ENCODE measurements at regions not wholly inside any gene's neighbourhood (a gene's known extent, or its start where the extent isn't known, plus 50 kb on each side); places are given as distances from the start of the nearest gene placed in this dataset.

GRCh38 chr5:57989378-57989777 is 470.5 kb downstream of the PLK2 start:
- Mint-ChIP-seq H3K4me1 (peaks cover 21% of the 10 kb centered on the region), H3K9me3 (no peaks in the 10 kb centered on the region), H3K4me3 (no peak overlapping the region)

GRCh38 chr5:57988813-57989212 is 471.1 kb downstream of the PLK2 start:
- H4K20me1 ChIP-seq (ENCODE audit: low read depth): no peaks in the 10 kb centered on the region
- Mint-ChIP-seq H3K27me3 (ENCODE audit: insufficient read depth, low read depth) (no peaks in the 10 kb centered on the region), H3K27ac (no peak overlapping the region), H3K4me1 (peaks cover 21% of the 10 kb centered on the region), H3K4me3 (no peak overlapping the region), H3K36me3 (no peaks in the 10 kb centered on the region), H3K9me3 (no peaks in the 10 kb centered on the region)
- H3K79me2 ChIP-seq (ENCODE audit: low read depth): no peaks in the 10 kb centered on the region
- no peaks in the 10 kb centered on the region for H3K4me1 ChIP-seq
- H3K9ac ChIP-seq: no peak overlapping the region
- no peak for DNase-seq (ENCODE audit: low spot score)
- no peak overlapping the region for H3K4me2 ChIP-seq
- H3K4me3 ChIP-seq: no peak overlapping the region
- no peak for TF ChIP-seq EZH2phosphoT487 (IDR thresholded peaks at IDR 0.05)
- TF ChIP-seq CTCF (IDR thresholded peaks at IDR 0.05): no peak
- TF ChIP-seq EZH2 (IDR thresholded peaks at IDR 0.05): no peak
- no peaks in the 10 kb centered on the region for H3K36me3 ChIP-seq
- H3K27ac ChIP-seq: no peak overlapping the region
- no peak overlapping the region for H2AFZ ChIP-seq (replicated peaks)
- H3K27me3 ChIP-seq: no peaks in the 10 kb centered on the region
- no peaks in the 10 kb centered on the region for H3K9me3 ChIP-seq (ENCODE audit: low read depth)
- H3F3A ChIP-seq (ENCODE audit: low read depth): no peaks in the 10 kb centered on the region

More at GRCh38 chr5:57989378-57989777, 470.5 kb downstream of the PLK2 start:
- no peaks in the 10 kb centered on the region for H3K27me3 Mint-ChIP-seq (ENCODE audit: insufficient read depth, low read depth)
- H2AFZ ChIP-seq (replicated peaks): no peak overlapping the region
- no peaks in the 10 kb centered on the region for H3K4me1 ChIP-seq
- no peaks in the 10 kb centered on the region for H3F3A ChIP-seq (ENCODE audit: low read depth)
- H3K27me3 ChIP-seq: no peaks in the 10 kb centered on the region
- TF ChIP-seq EZH2 (IDR thresholded peaks at IDR 0.05) (no peak), CTCF (IDR thresholded peaks at IDR 0.05) (no peak), EZH2phosphoT487 (IDR thresholded peaks at IDR 0.05) (no peak)
- H3K27ac Mint-ChIP-seq: no peak overlapping the region
- H3K9me3 ChIP-seq (ENCODE audit: low read depth): no peaks in the 10 kb centered on the region
- H3K9ac ChIP-seq: no peak overlapping the region
- H3K36me3 ChIP-seq: no peaks in the 10 kb centered on the region
- H4K20me1 ChIP-seq (ENCODE audit: low read depth): no peaks in the 10 kb centered on the region
- H3K79me2 ChIP-seq (ENCODE audit: low read depth): no peaks in the 10 kb centered on the region
- no peak for DNase-seq (ENCODE audit: low spot score)
- H3K4me3 ChIP-seq: no peak overlapping the region
- H3K36me3 Mint-ChIP-seq: no peaks in the 10 kb centered on the region
- no peak overlapping the region for H3K27ac ChIP-seq
- H3K4me2 ChIP-seq: no peak overlapping the region

GRCh38 chr5:57987552-57987951 is 472.3 kb downstream of the PLK2 start:
- TF ChIP-seq EZH2phosphoT487 (IDR thresholded peaks at IDR 0.05): no peak
- TF ChIP-seq EZH2 (IDR thresholded peaks at IDR 0.05): no peak
- no peak for TF ChIP-seq CTCF (IDR thresholded peaks at IDR 0.05)

More at GRCh38 chr5:57987552-57987951, 472.3 kb downstream of the PLK2 start:
- Mint-ChIP-seq H3K27me3 (ENCODE audit: insufficient read depth, low read depth) (no peaks in the 10 kb centered on the region), H3K36me3 (no peaks in the 10 kb centered on the region), H3K9me3 (no peaks in the 10 kb centered on the region), H3K4me1 (peaks cover 21% of the 10 kb centered on the region), H3K4me3 (no peak overlapping the region), H3K27ac (no peak overlapping the region)
- no peaks in the 10 kb centered on the region for H3K9me3 ChIP-seq (ENCODE audit: low read depth)
- no peak overlapping the region for H3K27ac ChIP-seq
- H3K4me1 ChIP-seq: no peaks in the 10 kb centered on the region
- H2AFZ ChIP-seq (replicated peaks): no peak overlapping the region
- no peak for DNase-seq (ENCODE audit: low spot score)
- no peak overlapping the region for H3K4me3 ChIP-seq
- no peaks in the 10 kb centered on the region for H3K79me2 ChIP-seq (ENCODE audit: low read depth)
- no peaks in the 10 kb centered on the region for H3K36me3 ChIP-seq
- H3K27me3 ChIP-seq: no peaks in the 10 kb centered on the region
- no peak overlapping the region for H3K9ac ChIP-seq
- H4K20me1 ChIP-seq (ENCODE audit: low read depth): no peaks in the 10 kb centered on the region
- H3K4me2 ChIP-seq: no peak overlapping the region
- no peaks in the 10 kb centered on the region for H3F3A ChIP-seq (ENCODE audit: low read depth)
